LNCAP (cell line): ENCODE measurements at regions not wholly inside any gene's neighbourhood (a gene's known extent, or its start where the extent isn't known, plus 50 kb on each side); places are given as distances from the start of the nearest gene placed in this dataset.

ENCODE experiments used
- TF ChIP-seq, protein P1 (sequence below): fragments of 450-650 bp; IDR thresholded peaks from 2 replicates; pipeline ENCODE4 v1.5.1; 2017; ENCODE audit warnings: mild to moderate bottlenecking

DNA sequence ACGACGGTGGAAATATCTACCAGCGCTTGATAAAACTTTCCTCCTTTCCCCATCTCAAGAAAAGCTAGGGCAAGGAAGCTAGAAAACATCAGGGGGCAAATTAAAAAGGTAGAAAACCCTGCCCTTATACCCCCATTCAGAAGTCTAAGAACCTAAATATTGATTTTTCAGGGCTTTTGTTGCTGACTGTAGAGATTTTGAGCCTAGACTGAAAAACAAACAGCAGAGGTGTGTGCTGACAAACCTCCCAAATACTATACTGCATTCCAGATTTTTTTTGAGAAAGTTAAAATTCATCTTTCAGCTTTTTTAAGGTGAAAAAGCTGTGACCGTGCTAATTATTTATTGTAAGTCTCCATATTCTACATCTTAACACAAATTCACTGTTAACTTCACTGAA, 478.3 kb upstream of the SOX5 start:
- TF ChIP-seq, protein P1, sequence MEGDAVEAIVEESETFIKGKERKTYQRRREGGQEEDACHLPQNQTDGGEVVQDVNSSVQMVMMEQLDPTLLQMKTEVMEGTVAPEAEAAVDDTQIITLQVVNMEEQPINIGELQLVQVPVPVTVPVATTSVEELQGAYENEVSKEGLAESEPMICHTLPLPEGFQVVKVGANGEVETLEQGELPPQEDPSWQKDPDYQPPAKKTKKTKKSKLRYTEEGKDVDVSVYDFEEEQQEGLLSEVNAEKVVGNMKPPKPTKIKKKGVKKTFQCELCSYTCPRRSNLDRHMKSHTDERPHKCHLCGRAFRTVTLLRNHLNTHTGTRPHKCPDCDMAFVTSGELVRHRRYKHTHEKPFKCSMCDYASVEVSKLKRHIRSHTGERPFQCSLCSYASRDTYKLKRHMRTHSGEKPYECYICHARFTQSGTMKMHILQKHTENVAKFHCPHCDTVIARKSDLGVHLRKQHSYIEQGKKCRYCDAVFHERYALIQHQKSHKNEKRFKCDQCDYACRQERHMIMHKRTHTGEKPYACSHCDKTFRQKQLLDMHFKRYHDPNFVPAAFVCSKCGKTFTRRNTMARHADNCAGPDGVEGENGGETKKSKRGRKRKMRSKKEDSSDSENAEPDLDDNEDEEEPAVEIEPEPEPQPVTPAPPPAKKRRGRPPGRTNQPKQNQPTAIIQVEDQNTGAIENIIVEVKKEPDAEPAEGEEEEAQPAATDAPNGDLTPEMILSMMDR, result no peak

DNA sequence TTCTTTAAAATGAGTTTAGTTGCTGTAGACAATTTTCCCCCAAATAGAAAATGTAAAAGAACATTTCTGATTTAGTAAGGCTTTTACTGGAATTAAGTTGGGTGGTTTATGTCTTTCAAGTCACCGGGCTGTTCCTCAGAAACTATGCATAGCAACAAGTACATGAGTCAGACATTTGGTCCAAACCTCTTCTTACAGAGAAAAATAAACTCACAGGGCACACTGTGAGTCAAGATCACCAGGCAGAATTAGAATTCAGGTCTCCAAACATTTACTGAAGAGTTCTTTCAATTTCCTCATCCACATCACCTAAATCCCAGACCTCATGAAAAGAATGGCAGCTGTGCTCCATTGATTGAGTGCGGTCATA, 476.1 kb upstream of the SOX5 start:
- TF ChIP-seq, protein P1, result no peak

DNA sequence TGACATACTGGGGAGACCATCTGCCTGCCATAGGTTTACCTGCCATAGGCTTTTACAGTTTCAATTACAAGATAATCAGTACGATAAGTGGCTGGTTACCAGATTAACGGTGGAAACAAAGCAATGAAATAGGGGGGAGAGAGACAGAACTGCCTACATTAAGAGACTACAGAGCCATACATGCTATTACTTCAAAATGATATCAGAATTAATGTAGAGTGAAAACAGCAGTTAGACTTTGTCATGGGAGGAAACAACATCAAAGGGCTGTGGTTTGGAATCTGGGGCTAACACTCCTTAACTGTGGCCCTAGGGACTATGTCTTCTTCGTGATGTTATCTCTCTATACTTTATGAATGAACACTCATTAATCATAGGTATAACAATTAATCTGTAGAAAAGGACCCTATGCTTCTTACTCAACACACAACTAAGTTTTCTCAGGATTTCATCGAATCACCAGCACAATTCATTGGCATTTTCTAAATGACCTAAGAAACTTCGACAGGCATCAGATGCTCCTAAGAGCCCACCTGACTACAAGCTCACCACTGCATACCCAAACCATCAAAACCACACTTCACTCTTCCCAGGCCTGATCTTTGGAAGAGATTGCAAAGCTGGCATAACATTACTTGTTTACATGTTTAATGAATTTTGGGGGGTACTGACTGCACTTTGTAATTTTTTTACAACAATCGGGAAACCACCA, 475.6 kb upstream of the SOX5 start:
- TF ChIP-seq, protein P1, result no peak

- TF ChIP-seq, protein P1, result no peak
Measured at GRCh38 chr12:24424376-24424775, 474.9 kb upstream of the SOX5 start.

- TF ChIP-seq, protein P1, result no peak
Measured at GRCh38 chr12:24423611-24424010, 474.1 kb upstream of the SOX5 start.

DNA sequence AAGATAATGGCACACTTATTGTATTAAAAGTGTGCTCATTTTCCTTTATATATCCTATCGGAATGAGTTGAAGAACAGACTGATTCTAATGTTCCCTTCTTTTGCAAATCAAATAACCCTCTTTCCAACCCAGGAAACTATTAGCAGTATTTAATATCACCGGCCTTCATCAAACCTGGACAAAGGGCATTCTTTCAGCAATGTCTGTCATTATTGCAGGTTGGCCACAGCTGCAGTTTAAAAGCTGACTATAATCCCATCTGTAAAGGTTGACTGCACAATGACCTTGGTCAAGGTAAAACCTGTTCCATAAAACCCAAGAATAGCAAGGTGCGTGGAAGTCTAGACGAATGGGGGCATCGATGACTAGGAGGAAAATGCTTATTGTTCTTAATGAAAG, 472.3 kb upstream of the SOX5 start:
- TF ChIP-seq, protein P1, result no peak

- TF ChIP-seq, protein P1, result no peak
Measured at GRCh38 chr12:24418157-24418556, 468.7 kb upstream of the SOX5 start.
